T-cell (primary cell): ENCODE measurements at regions not wholly inside any gene's neighbourhood (a gene's known extent, or its start where the extent isn't known, plus 50 kb on each side); places are given as distances from the start of the nearest gene placed in this dataset.

Source experiments
- ATAC-seq, 4 experiments: fragments of 200-7000 bp in 3 of 4; fragments of 150-1000 bp in 1 of 4; cut with Tn5 transposase; replicated peaks in 1 of 4; 1 replicate in 3 of 4; 2 replicates in 1 of 4; pipeline ENCODE4 v1.10.0; 2021; ENCODE audit warnings: moderate library complexity in 3 of 4, mild to moderate bottlenecking in 2 of 4, moderate number of reproducible peaks in 1 of 4
- CTCF ChIA-PET, 2 donors: fragments of 300-600 bp; sonication (Branson Sonifier 250); formaldehyde crosslinking; loops; one replicate each; lab custom pipeline; 2022; ENCODE audit warnings: antibody characterized with exemption in 2 of 2; lab: Charles Lee
- POLR2A ChIA-PET, 2 donors: fragments of 300-600 bp; sonication (Branson Sonifier 250); formaldehyde crosslinking; loops; one replicate each; lab custom pipeline; 2022; ENCODE audit warnings: antibody characterized with exemption in 2 of 2; lab: Charles Lee
- DNase-seq, 35 experiments: peaks; one replicate each; pipeline versions ENCODE4 v3.0.0 to v3.0.0-alpha.2; 2013 to 2023
- H3K27ac ChIP-seq: one replicate; pipeline ENCODE4 v1.5.1; 2013; ENCODE audit warnings: low read length
- H3K27me3 ChIP-seq, 2 experiments: replicated peaks in 1 of 2; 1 replicate in 1 of 2; 2 replicates in 1 of 2; pipeline versions ENCODE4 v1.6.1 to v1.7.0; 2013; ENCODE audit warnings: low read length in 1 of 2, mixed read lengths in 1 of 2; ENCODE audit not compliant: control insufficient read depth in 2 of 2, insufficient read depth in 2 of 2; ENCODE audit errors: extremely low read depth in 1 of 2
- H3K36me3 ChIP-seq, 2 donors: 1 replicate in 1 of 2; 2 replicates in 1 of 2; pipeline versions ENCODE4 v1.6.1 to v1.7.0; 2013; ENCODE audit warnings: low read length in 1 of 2; ENCODE audit not compliant: control insufficient read depth in 2 of 2, insufficient read depth in 1 of 2; ENCODE audit errors: extremely low read depth in 1 of 2
- H3K4me1 ChIP-seq, 2 experiments: 1 replicate in 1 of 2; 2 replicates in 1 of 2; pipeline versions ENCODE4 v1.6.1 to v1.7.0; 2013; ENCODE audit warnings: low read length in 2 of 2, mixed read lengths in 1 of 2; ENCODE audit not compliant: insufficient read depth in 2 of 2, control insufficient read depth in 1 of 2; ENCODE audit errors: extremely low read depth in 1 of 2
- H3K4me3 ChIP-seq, 2 donors: 1 replicate in 1 of 2; 2 replicates in 1 of 2; pipeline versions ENCODE4 v1.5.1 to v1.7.0; 2013; ENCODE audit warnings: mild to moderate bottlenecking in 2 of 2, low read length in 1 of 2, moderate library complexity in 1 of 2; ENCODE audit not compliant: control insufficient read depth in 1 of 2; ENCODE audit errors: extremely low read depth in 1 of 2
- H3K9me3 ChIP-seq: 2 replicates; pipeline ENCODE4 v1.7.0; 2013
- H3K27ac Mint-ChIP-seq, 2 donors: one replicate each; pipeline ENCODE4 v1.8.0; 2020 to 2021; ENCODE audit warnings: mild to moderate bottlenecking in 2 of 2, mixed read lengths in 2 of 2
- H3K27me3 Mint-ChIP-seq, 2 donors: one replicate each; pipeline ENCODE4 v1.8.0; 2021 to 2022; ENCODE audit warnings: mixed read lengths in 2 of 2
- H3K36me3 Mint-ChIP-seq: one replicate; pipeline ENCODE4 v1.8.0; 2021; ENCODE audit warnings: mixed read lengths
- H3K4me1 Mint-ChIP-seq, 3 donors: one replicate each; pipeline ENCODE4 v1.8.0; 2020 to 2022; ENCODE audit warnings: mixed read lengths in 3 of 3, mild to moderate bottlenecking in 1 of 3
- H3K4me3 Mint-ChIP-seq, 3 donors: one replicate each; pipeline ENCODE4 v1.8.0; 2020 to 2022; ENCODE audit warnings: mild to moderate bottlenecking in 3 of 3, mixed read lengths in 3 of 3, moderate library complexity in 3 of 3
- H3K9me3 Mint-ChIP-seq, 3 donors: one replicate each; pipeline ENCODE4 v1.8.0; 2020 to 2022; ENCODE audit warnings: mixed read lengths in 3 of 3
- WGBS: methylation state at CpG from one replicate; pipeline ENCODE4 v1.1.5; 2013; ENCODE audit warnings: missing lambda C conversion rate; ENCODE audit not compliant: insufficient coverage; 5-methylcytosine and 5-hydroxymethylcytosine counted together

DNA sequence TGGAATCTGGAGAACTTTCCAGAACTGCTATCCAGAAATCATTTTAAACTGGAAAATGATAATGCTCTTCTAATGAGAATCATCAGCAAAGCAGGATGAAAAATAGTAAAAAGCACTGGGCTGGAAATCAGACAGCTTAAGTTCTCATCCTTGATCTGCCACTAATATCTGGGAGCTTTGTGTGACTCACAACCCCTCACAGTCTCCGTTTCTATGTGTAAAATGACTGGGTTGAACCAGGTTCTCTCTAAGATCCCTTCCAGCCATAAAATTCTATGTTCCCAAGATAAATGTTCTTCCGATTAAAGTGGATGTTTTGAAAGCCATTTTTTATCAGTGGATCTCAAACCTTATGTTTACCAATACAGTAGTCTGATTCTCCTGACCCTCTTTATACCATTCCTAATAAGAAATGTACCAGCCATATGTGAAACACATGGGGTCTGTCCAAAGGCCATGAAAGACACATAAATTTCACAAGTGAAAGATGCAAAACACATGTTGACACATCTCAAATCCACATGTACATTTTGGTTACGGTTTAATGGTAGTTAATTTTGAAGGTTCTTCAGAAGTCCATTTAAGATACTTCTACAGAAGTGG, 188.8 kb downstream of the EN1 start:
- DNase-seq (no peak), ATAC-seq (no peak)
- ChIA-PET POLR2A (interaction anchor here in 1 of 2 donors (0.6 kb wide), 1 partner anchor 11 kb away, joined by 3 read pairs; no protein-coding TSS in a partner anchor), CTCF (no interaction called here)
- peaks cover 0 to 2% (median 0%) of the 10 kb centered on the region in 3 donors for H3K9me3 Mint-ChIP-seq
- H3K36me3 Mint-ChIP-seq: no peaks in the 10 kb centered on the region
- Histone ChIP-seq H3K4me1 (no peaks in the 10 kb centered on the region), H3K27ac (no peak overlapping the region), H3K9me3 (no peaks in the 10 kb centered on the region), H3K4me3 (no peak overlapping the region), H3K36me3 (no peaks in the 10 kb centered on the region), H3K27me3 (peaks cover 0 to 2% of the 10 kb centered on the region in 2 experiments)
- H3K27me3 Mint-ChIP-seq: peaks cover 4 to 5% of the 10 kb centered on the region in 2 donors
- no peak overlapping the region for H3K27ac Mint-ChIP-seq
- no peaks in the 10 kb centered on the region for H3K4me1 Mint-ChIP-seq
- WGBS: no CpG with 5 or more reads among the region's 3 CpGs
- no peak overlapping the region for H3K4me3 Mint-ChIP-seq

- Mint-ChIP-seq H3K27ac (no peak overlapping the region), H3K9me3 (peaks cover 0 to 2% (median 0%) of the 10 kb centered on the region in 3 donors), H3K36me3 (no peaks in the 10 kb centered on the region), H3K27me3 (peaks cover 2 to 3% of the 10 kb centered on the region in 2 donors), H3K4me1 (no peaks in the 10 kb centered on the region), H3K4me3 (no peak overlapping the region)
- no peak for DNase-seq
- ATAC-seq: no peak
- Histone ChIP-seq H3K9me3 (no peaks in the 10 kb centered on the region), H3K36me3 (no peaks in the 10 kb centered on the region), H3K4me3 (no peak overlapping the region), H3K27me3 (peaks cover 0 to 2% of the 10 kb centered on the region in 2 experiments), H3K27ac (no peak overlapping the region), H3K4me1 (no peaks in the 10 kb centered on the region)
- WGBS: no CpG with 5 or more reads among the region's 2 CpGs
- CTCF ChIA-PET: no interaction called here
- POLR2A ChIA-PET: no interaction called here
Observed at GRCh38 chr2:118657466-118657865, 190.0 kb downstream of the EN1 start.

GRCh38 chr2:118654945-118655344, 192.5 kb downstream of the EN1 start:
- no peaks in the 10 kb centered on the region for H3K4me1 ChIP-seq

GRCh38 chr2:118650327-118650726, 197.1 kb downstream of the EN1 start:
- DNase-seq (no peak), ATAC-seq (no peak)
- Mint-ChIP-seq H3K4me1 (no peaks in the 10 kb centered on the region), H3K4me3 (no peak overlapping the region), H3K36me3 (no peaks in the 10 kb centered on the region), H3K27me3 (peaks cover 8 to 19% of the 10 kb centered on the region in 2 donors), H3K9me3 (peaks cover 3 to 15% (median 12%) of the 10 kb centered on the region in 3 donors), H3K27ac (no peak overlapping the region)
- no peaks in the 10 kb centered on the region for H3K9me3 ChIP-seq
- CTCF ChIA-PET: no interaction called here
- POLR2A ChIA-PET: no interaction called here
- no peaks in the 10 kb centered on the region for H3K4me1 ChIP-seq
- no peak overlapping the region for H3K4me3 ChIP-seq
- H3K27me3 ChIP-seq: peaks cover 0 to 3% of the 10 kb centered on the region in 2 experiments
- H3K36me3 ChIP-seq: no peaks in the 10 kb centered on the region
- no peak overlapping the region for H3K27ac ChIP-seq

More at GRCh38 chr2:118654945-118655344, 192.5 kb downstream of the EN1 start:
- H3K36me3 ChIP-seq: no peaks in the 10 kb centered on the region
- no peak for DNase-seq
- no peak overlapping the region for H3K4me3 Mint-ChIP-seq
- H3K9me3 Mint-ChIP-seq: peaks cover 3 to 15% (median 12%) of the 10 kb centered on the region in 3 donors
- no peak overlapping the region for H3K27ac Mint-ChIP-seq
- no peaks in the 10 kb centered on the region for H3K27me3 ChIP-seq
- no peaks in the 10 kb centered on the region for H3K4me1 Mint-ChIP-seq
- no peak overlapping the region for H3K4me3 ChIP-seq
- ATAC-seq: no peak
- no peaks in the 10 kb centered on the region for H3K9me3 ChIP-seq
- H3K36me3 Mint-ChIP-seq: no peaks in the 10 kb centered on the region
- POLR2A ChIA-PET: no interaction called here
- CTCF ChIA-PET: no interaction called here
- no peak overlapping the region for H3K27ac ChIP-seq
- H3K27me3 Mint-ChIP-seq: peaks cover under 1 to 14% of the 10 kb centered on the region in 2 donors
- no CpG with 5 or more reads among the region's 1 CpG for WGBS

- no peak for ATAC-seq
- H3K27me3 ChIP-seq: peaks cover 0 to 3% of the 10 kb centered on the region in 2 experiments
- H3K4me3 ChIP-seq: no peak overlapping the region
- H3K4me3 Mint-ChIP-seq: no peak overlapping the region
- no peak for DNase-seq
- no peaks in the 10 kb centered on the region for H3K36me3 Mint-ChIP-seq
- WGBS: 100% methylated on average over 1 of the region's 7 CpGs
- H3K36me3 ChIP-seq: no peaks in the 10 kb centered on the region
- no peaks in the 10 kb centered on the region for H3K9me3 ChIP-seq
- no peaks in the 10 kb centered on the region for H3K4me1 ChIP-seq
- no peak overlapping the region for H3K27ac ChIP-seq
- peaks cover 10 to 13% of the 10 kb centered on the region in 2 donors for H3K27me3 Mint-ChIP-seq
- ChIA-PET POLR2A (no interaction called here), CTCF (interaction anchor here in 1 of 2 donors (0.6 kb wide), 1 partner anchor 50 kb away, joined by 3 read pairs; no protein-coding TSS in a partner anchor)
- no peak overlapping the region for H3K27ac Mint-ChIP-seq
- H3K4me1 Mint-ChIP-seq: no peaks in the 10 kb centered on the region
- peaks cover 1 to 7% (median 5%) of the 10 kb centered on the region in 3 donors for H3K9me3 Mint-ChIP-seq
Observed at GRCh38 chr2:118645876-118646275, 201.6 kb downstream of the EN1 start.

DNA sequence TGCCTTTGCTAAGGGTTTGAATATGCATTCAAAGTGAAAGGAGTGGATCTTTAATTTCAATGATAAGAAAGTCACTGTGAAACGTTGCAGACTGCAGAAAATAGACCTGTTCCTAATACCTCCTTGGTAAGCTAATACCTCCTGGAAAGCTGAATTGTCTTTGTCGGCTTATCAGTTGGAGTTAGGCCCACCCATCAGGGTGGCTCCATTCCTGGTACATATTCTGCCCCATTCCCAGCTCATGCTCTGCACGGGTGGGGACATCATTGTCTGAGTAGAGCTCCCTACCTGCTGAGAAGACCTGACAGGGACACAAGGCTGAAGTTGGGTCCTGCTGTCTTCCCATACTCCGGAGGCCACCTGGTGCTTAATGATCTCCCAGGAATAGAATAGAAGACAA, 203.3 kb downstream of the EN1 start:
- POLR2A ChIA-PET: no interaction called here
- H3K4me3 Mint-ChIP-seq: no peak overlapping the region
- no peaks in the 10 kb centered on the region for H3K36me3 ChIP-seq
- H3K27me3 ChIP-seq: peaks cover 0 to 3% of the 10 kb centered on the region in 2 experiments
- H3K9me3 Mint-ChIP-seq: no peaks in the 10 kb centered on the region
- no CpG with 5 or more reads among the region's 4 CpGs for WGBS
- H3K4me1 ChIP-seq: no peaks in the 10 kb centered on the region
- H3K9me3 ChIP-seq: no peaks in the 10 kb centered on the region
- no peak overlapping the region for H3K4me3 ChIP-seq
- H3K27ac Mint-ChIP-seq: no peak overlapping the region
- no peak for DNase-seq
- H3K27ac ChIP-seq: no peak overlapping the region
- CTCF ChIA-PET: no interaction called here
- H3K36me3 Mint-ChIP-seq: no peaks in the 10 kb centered on the region
- no peaks in the 10 kb centered on the region for H3K4me1 Mint-ChIP-seq
- ATAC-seq: no peak
- H3K27me3 Mint-ChIP-seq: peaks cover 4 to 6% of the 10 kb centered on the region in 2 donors
